ENCODE measurements at regions not wholly inside any gene's neighbourhood (a gene's known extent, or its start where the extent isn't known, plus 50 kb on each side); places are given as distances from the start of the nearest gene placed in this dataset.

DNA sequence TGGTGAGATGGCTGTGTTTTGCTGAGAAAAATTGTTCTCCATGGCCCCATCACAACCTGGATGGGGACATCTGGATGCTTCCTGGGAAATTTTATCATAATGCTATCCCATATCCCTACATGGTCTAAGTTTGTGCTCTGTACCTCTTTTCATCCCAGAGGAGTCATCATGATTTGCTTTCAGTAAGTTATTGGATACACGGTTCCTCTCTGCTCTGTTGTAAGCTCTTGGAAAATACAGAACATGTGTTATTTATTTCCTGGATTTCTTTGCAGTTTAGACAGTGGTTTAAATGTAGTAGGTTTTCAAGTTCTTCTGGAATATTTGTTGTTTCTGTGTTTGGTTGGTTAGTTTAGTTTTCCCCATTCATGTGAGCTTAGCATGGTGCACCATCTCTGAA, 129.2 kb upstream of the ECI2 start:
- Histone ChIP-seq H3K9me3 (no peaks in the 10 kb centered on the region), H3K36me3 (no peaks in the 10 kb centered on the region), H3K27me3 (no peaks in the 10 kb centered on the region), H3K4me1 (no peaks in the 10 kb centered on the region), H3K4me3 (no peak overlapping the region), H3K27ac (no peak overlapping the region)
- ATAC-seq (no peak), DNase-seq (no peak)
- WGBS, 2 donors = 81 to 84% methylated on average over 1 of the region's 1 CpG
- intact Hi-C loops (cut with DNase I) = no loop called here
- TF ChIP-seq, protein P1, sequence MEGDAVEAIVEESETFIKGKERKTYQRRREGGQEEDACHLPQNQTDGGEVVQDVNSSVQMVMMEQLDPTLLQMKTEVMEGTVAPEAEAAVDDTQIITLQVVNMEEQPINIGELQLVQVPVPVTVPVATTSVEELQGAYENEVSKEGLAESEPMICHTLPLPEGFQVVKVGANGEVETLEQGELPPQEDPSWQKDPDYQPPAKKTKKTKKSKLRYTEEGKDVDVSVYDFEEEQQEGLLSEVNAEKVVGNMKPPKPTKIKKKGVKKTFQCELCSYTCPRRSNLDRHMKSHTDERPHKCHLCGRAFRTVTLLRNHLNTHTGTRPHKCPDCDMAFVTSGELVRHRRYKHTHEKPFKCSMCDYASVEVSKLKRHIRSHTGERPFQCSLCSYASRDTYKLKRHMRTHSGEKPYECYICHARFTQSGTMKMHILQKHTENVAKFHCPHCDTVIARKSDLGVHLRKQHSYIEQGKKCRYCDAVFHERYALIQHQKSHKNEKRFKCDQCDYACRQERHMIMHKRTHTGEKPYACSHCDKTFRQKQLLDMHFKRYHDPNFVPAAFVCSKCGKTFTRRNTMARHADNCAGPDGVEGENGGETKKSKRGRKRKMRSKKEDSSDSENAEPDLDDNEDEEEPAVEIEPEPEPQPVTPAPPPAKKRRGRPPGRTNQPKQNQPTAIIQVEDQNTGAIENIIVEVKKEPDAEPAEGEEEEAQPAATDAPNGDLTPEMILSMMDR (IDR thresholded peaks at IDR 0.05) = no peak

DNA sequence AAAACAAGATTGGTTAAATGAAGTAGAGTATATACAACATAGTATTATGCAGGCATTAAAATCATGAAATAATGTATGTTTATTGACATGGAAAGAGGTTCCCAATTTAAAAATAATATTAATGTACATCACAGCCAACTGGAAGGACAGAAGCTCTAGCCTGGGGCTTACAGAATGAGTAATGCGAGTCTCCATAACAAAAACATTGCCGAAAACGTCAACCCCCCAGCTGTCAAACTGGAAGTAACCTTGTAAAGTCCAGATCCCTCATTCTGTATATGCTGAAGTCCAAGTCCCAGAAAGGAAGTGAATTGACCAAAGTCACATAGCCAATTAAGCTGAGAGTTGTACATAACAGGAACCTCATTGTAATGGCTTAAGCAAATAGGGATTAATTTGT, 128.7 kb upstream of the ECI2 start:
- Histone ChIP-seq H3K36me3 (no peaks in the 10 kb centered on the region), H3K4me3 (no peak overlapping the region), H3K9me3 (no peaks in the 10 kb centered on the region), H3K4me1 (peaks cover 0 to under 1% (median 0%) of the 10 kb centered on the region in 9 donors), H3K27me3 (no peaks in the 10 kb centered on the region), H3K27ac (no peak overlapping the region)
- ATAC-seq (no peak), DNase-seq (no peak)
- intact Hi-C loops (cut with DNase I) = no loop called here
- TF ChIP-seq, protein P1 (IDR thresholded peaks at IDR 0.05) = no peak
- 84% methylated on average over 3 of the region's 3 CpGs for WGBS, 2 donors

DNA sequence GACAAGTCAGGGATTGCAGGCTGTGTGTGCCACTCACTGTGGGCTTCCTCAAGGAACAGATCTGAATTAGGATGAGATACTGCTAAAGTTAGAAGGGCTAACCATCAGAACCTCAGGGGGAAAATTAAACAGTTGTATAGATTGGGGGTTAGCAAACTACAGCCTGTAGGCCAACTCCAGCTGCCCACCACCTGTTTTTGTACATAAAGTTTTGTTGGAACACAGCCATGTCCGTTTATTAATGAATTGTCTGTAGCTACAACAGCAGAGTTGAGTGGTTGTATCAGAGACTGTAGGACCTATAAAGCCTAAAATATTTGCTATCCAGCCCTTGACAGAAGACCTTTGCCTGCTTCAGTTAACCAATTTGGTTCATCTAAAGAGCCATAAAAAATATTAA, 127.2 kb upstream of the ECI2 start:
- peaks cover 0 to 9% (median 0%) of the 10 kb centered on the region in 9 donors for H3K4me1 ChIP-seq
- intact Hi-C loops (cut with DNase I) = no loop called here
- no peaks in the 10 kb centered on the region for H3K9me3 ChIP-seq
- DNase-seq (no peak), ATAC-seq (no peak)
- no peak overlapping the region for H3K27ac ChIP-seq
- H3K36me3 ChIP-seq = no peaks in the 10 kb centered on the region
- H3K4me3 ChIP-seq = no peak overlapping the region
- H3K27me3 ChIP-seq = no peaks in the 10 kb centered on the region
- WGBS, 2 donors = 38 to 57% methylated on average over 1 of the region's 1 CpG
- TF ChIP-seq, protein P1 (IDR thresholded peaks at IDR 0.05) = no peak

DNA sequence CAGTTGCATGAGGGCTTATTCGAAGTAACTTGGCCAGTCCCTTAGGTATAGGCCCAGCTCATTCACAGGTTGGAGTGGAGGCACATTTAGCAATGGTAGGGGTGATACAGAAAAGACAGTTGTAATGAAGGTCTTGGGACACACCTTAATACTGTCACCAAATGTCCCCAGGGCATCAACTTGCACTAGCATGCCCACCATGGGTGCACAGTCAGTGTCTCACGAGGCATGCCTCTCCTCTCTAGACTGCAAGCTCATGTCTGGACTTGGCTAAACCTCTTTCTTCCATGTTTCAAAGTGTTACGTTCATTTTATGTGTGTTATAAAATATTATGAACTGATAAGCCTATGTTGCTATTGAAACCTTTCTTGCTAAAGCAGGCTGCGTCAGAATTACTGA, 124.0 kb upstream of the ECI2 start:
- Histone ChIP-seq H3K4me3 (no peak overlapping the region), H3K36me3 (no peaks in the 10 kb centered on the region), H3K9me3 (no peaks in the 10 kb centered on the region), H3K4me1 (peaks cover 0 to 18% (median under 1%) of the 10 kb centered on the region in 9 donors), H3K27ac (no peak overlapping the region), H3K27me3 (no peaks in the 10 kb centered on the region)
- intact Hi-C loops (cut with DNase I) = no loop called here
- TF ChIP-seq, protein P1 (IDR thresholded peaks at IDR 0.05) = no peak
- no peak for ATAC-seq
- 75 to 76% methylated on average over 4 of the region's 4 CpGs for WGBS, 2 donors
- DNase-seq = no peak

All from heart right ventricle (tissue), 16 donors.